ENCODE measurements at regions not wholly inside any gene's neighbourhood (a gene's known extent, or its start where the extent isn't known, plus 50 kb on each side); places are given as distances from the start of the nearest gene placed in this dataset.
"Not testable (repeated sequence)": the region's sequence is repeated elsewhere in the genome, so short reads cannot be mapped to it uniquely, and the experiment has no call there.

DNA sequence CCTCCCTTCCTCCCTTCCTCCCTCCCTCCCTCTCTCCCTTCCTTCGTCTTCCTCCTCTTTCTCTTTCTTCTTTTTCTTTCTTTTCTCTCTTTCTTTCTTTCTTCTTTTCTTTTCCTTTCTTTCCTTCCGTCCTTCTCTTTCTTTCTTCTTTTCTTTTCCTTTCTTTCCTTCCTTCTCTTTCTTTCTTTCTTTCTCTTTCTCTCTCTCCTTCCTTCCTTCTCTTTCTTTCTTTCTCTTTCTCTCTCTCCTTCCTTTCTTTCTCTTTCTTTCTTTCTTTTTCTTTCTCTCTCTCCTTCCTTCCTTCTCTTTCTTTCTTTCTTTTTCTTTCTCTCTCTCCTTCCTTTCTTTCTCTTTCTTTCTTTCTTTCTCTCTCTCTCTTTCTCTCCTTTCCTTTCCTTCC is 84.4 kb upstream of the SLC24A2 start:
- not testable (repeated sequence) for DNase-seq (ENCODE audit: low spot score)

DNA sequence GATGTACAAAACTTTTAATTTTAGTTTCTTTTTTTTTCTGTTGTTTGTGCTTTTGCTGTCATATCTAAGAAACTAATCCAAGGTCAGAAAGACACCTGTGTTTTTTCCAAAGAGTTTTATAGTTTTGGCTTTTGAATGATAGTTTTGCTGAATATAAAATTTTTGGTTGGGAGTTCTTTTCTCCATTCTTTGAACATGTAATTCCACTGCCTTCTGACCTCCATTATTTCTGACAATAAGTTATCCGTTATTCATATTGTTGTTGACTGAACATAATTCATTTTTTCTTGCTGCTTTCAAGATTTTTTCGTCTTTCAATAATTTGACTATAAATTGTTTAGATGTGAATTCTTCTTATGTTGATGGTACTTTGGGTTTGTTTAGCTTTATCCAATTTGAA is 82.2 kb upstream of the SLC24A2 start:
- DNase-seq (ENCODE audit: low spot score) = no peak

DNA sequence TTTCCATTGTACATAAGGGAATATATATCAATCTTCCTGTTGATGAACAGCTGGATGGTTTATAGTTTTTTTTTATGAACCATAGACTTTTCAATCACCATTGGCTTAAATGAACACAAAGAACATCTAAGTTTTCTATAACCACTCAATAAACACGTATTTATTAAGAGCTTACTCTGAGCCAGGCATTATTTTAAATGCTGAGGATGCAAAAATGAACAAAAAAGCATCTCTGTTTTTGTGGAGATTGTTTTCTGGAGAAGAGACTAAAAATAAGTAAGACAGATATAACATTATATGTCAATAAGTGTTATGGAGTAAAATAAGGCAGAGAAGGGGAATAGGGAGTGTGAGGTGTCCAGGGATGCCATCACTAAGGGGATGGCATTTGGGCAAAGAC is 52.1 kb upstream of the SLC24A2 start:
- no peak for DNase-seq (ENCODE audit: low spot score)
